H1 (cell line): ENCODE measurements at regions not wholly inside any gene's neighbourhood (a gene's known extent, or its start where the extent isn't known, plus 50 kb on each side); places are given as distances from the start of the nearest gene placed in this dataset.

Experiments
- CTCF ChIA-PET: fragments of 300-600 bp; sonication (Branson Sonifier 250); formaldehyde crosslinking; loops from one replicate; lab custom pipeline; 2021; ENCODE audit not compliant: partially characterized antibody; lab: Charles Lee
- POLR2A ChIA-PET: fragments of 300-600 bp; sonication (Branson Sonifier 250); formaldehyde crosslinking; loops from one replicate; lab custom pipeline; 2021; ENCODE audit warnings: inconsistent platforms; ENCODE audit not compliant: partially characterized antibody; lab: Charles Lee
- DNase-seq, 2 experiments: peaks; one replicate each; pipeline versions ENCODE4 v3.0.0 to v3.0.0-alpha.2; 2010 to 2022; ENCODE audit warnings: low spot score in 2 of 2, low read depth in 1 of 2, mixed read lengths in 1 of 2
- FAIRE-seq: peaks from 2 replicates; lab custom pipeline; 2011; peaks lifted over from hg19 to GRCh38; lab: Jason Lieb, UNC
- H2AFZ ChIP-seq: 2 replicates; pipeline ENCODE4 v1.8.1; 2012; ENCODE audit warnings: low read length, inconsistent platforms
- H2AK5ac ChIP-seq: 2 replicates; pipeline ENCODE4 v1.6.1; 2013; ENCODE audit warnings: low read depth, low read length
- H2BK120ac ChIP-seq: replicated peaks from 2 replicates; pipeline ENCODE3; 2013; ENCODE audit warnings: low read depth, low read length, inconsistent platforms
- H2BK12ac ChIP-seq: 2 replicates; pipeline ENCODE4 v1.6.1; 2013; ENCODE audit warnings: low read depth, low read length
- H2BK15ac ChIP-seq: 2 replicates; pipeline ENCODE4 v1.6.1; 2013; ENCODE audit warnings: low read length
- H2BK20ac ChIP-seq: 2 replicates; pipeline ENCODE4 v1.6.1; 2013; ENCODE audit warnings: low read length
- H2BK5ac ChIP-seq: 2 replicates; pipeline ENCODE4 v1.6.1; 2013; ENCODE audit warnings: low read depth, low read length
- H3K14ac ChIP-seq: 2 replicates; pipeline ENCODE4 v1.6.1; 2013; ENCODE audit warnings: inconsistent platforms; ENCODE audit not compliant: insufficient read length
- H3K18ac ChIP-seq: 2 replicates; pipeline ENCODE4 v1.6.1; 2013; ENCODE audit warnings: low read length; ENCODE audit errors: extremely low read depth
- H3K23ac ChIP-seq: 2 replicates; pipeline ENCODE4 v1.6.1; 2013; ENCODE audit warnings: inconsistent platforms; ENCODE audit not compliant: insufficient read length
- H3K23me2 ChIP-seq: 2 replicates; pipeline ENCODE4 v1.6.1; 2013; ENCODE audit warnings: low read depth, low read length
- H3K27ac ChIP-seq: 2 replicates; pipeline ENCODE4 v1.6.1; 2011; ENCODE audit warnings: low read depth, low read length, inconsistent platforms
- H3K27me3 ChIP-seq, 4 experiments: replicated peaks in 1 of 4; 1 replicate in 1 of 4; 2 replicates in 3 of 4; pipeline versions ENCODE4 v1.6.1 to v1.8.1; 2011 to 2013; ENCODE audit warnings: low read length in 3 of 4, mild to moderate bottlenecking in 3 of 4, inconsistent platforms in 2 of 4, mixed read lengths in 2 of 4, moderate library complexity in 1 of 4; ENCODE audit not compliant: control insufficient read depth in 3 of 4, insufficient read depth in 3 of 4; ENCODE audit errors: extremely low read depth in 1 of 4
- H3K36me3 ChIP-seq, 4 experiments: 2 replicates each; pipeline versions ENCODE4 v1.6.1 to v1.8.1; 2011 to 2013; ENCODE audit warnings: mild to moderate bottlenecking in 4 of 4, low read length in 3 of 4, moderate library complexity in 2 of 4, control low read depth in 1 of 4, inconsistent platforms in 1 of 4; ENCODE audit not compliant: insufficient read depth in 4 of 4, control insufficient read depth in 2 of 4
- H3K4ac ChIP-seq: replicated peaks from 2 replicates; pipeline ENCODE3; 2013; ENCODE audit warnings: low read length, low read depth, mixed read lengths, inconsistent platforms; ENCODE audit not compliant: insufficient read length
- H3K4me1 ChIP-seq, 4 experiments: replicated peaks in 1 of 4; 1 replicate in 1 of 4; 2 replicates in 3 of 4; pipeline versions ENCODE4 v1.6.1 to v1.8.1; 2011 to 2013; ENCODE audit warnings: low read length in 3 of 4, inconsistent platforms in 2 of 4, mixed read lengths in 1 of 4; ENCODE audit not compliant: insufficient read depth in 4 of 4, control insufficient read depth in 3 of 4
- H3K4me2 ChIP-seq, 2 experiments: 2 replicates each; pipeline versions ENCODE4 v1.6.1 to v1.8.1; 2011 to 2013; ENCODE audit warnings: low read depth in 2 of 2, low read length in 2 of 2, control low read depth in 1 of 2, inconsistent platforms in 1 of 2, mild to moderate bottlenecking in 1 of 2; ENCODE audit not compliant: insufficient read depth in 1 of 2
- H3K4me3 ChIP-seq, 4 experiments: fragments of 200-600, 300-600 bp in 1 of 4; sonication (generic), shearing (Covaris generic), sonication (Bioruptor Twin) in 1 of 4; 2 replicates each; pipeline versions ENCODE4 v1.5.1 to v1.8.1; 2011 to 2016; ENCODE audit warnings: low read length in 4 of 4, low read depth in 3 of 4, control low read depth in 2 of 4, inconsistent platforms in 2 of 4, mild to moderate bottlenecking in 2 of 4, mixed read lengths in 1 of 4, moderate library complexity in 1 of 4; ENCODE audit not compliant: insufficient read depth in 2 of 4; ENCODE audit errors: extremely low read depth in 1 of 4
- H3K56ac ChIP-seq: replicated peaks from 2 replicates; pipeline ENCODE3; 2013; ENCODE audit warnings: low read depth, mild to moderate bottlenecking, mixed read lengths, low read length, inconsistent platforms; ENCODE audit not compliant: insufficient read length
- H3K79me1 ChIP-seq: 2 replicates; pipeline ENCODE4 v1.6.1; 2013; ENCODE audit warnings: low read depth, low read length, control low read depth
- H3K79me2 ChIP-seq, 2 experiments: 2 replicates each; pipeline versions ENCODE4 v1.6.1 to v1.8.1; 2012 to 2013; ENCODE audit warnings: low read length in 2 of 2, mild to moderate bottlenecking in 2 of 2, inconsistent platforms in 1 of 2; ENCODE audit not compliant: insufficient read depth in 2 of 2, control insufficient read depth in 1 of 2
- H3K9ac ChIP-seq, 4 experiments: replicated peaks in 1 of 4; 1 replicate in 1 of 4; 2 replicates in 3 of 4; pipeline versions ENCODE4 v1.6.1 to v1.8.1; 2011 to 2013; ENCODE audit warnings: low read depth in 3 of 4, low read length in 3 of 4, control low read depth in 2 of 4, mild to moderate bottlenecking in 2 of 4, moderate library complexity in 2 of 4, inconsistent platforms in 1 of 4; ENCODE audit errors: extremely low read depth in 1 of 4
- H3K9me3 ChIP-seq, 2 experiments: 2 replicates each; pipeline versions ENCODE4 v1.6.1 to v1.8.1; 2012 to 2013; ENCODE audit warnings: mild to moderate bottlenecking in 2 of 2, moderate library complexity in 2 of 2, control low read depth in 1 of 2, inconsistent platforms in 1 of 2, low read depth in 1 of 2, low read length in 1 of 2, mixed read lengths in 1 of 2; ENCODE audit not compliant: insufficient read depth in 2 of 2
- H4K20me1 ChIP-seq, 2 experiments: replicated peaks in 1 of 2; 2 replicates each; pipeline versions ENCODE3 to v1.8.1; 2011 to 2013; ENCODE audit warnings: inconsistent platforms in 2 of 2, low read length in 2 of 2, mild to moderate bottlenecking in 1 of 2; ENCODE audit not compliant: insufficient read depth in 2 of 2, control insufficient read depth in 1 of 2
- H4K5ac ChIP-seq: 2 replicates; pipeline ENCODE4 v1.6.1; 2013; ENCODE audit warnings: low read length, low read depth, mixed read lengths, inconsistent platforms; ENCODE audit not compliant: insufficient read length
- H4K8ac ChIP-seq: 2 replicates; pipeline ENCODE4 v1.8.0; 2013; ENCODE audit warnings: mild to moderate bottlenecking, moderate library complexity, low read length, inconsistent platforms; ENCODE audit not compliant: insufficient read depth; ENCODE audit errors: extremely low read depth
- H4K91ac ChIP-seq: replicated peaks from 2 replicates; pipeline ENCODE3; 2013; ENCODE audit warnings: low read length, mixed read lengths, inconsistent platforms; ENCODE audit not compliant: insufficient read length
- EZH2 ChIP-seq: fragments of 200-600 bp; sonication (generic); IDR thresholded peaks from 2 replicates; pipeline ENCODE4 v1.7.1; 2012; ENCODE audit warnings: low read depth, mild to moderate bottlenecking, moderate library complexity, low read length, inconsistent platforms; ENCODE audit not compliant: severe bottlenecking
- FOSL1 ChIP-seq: IDR thresholded peaks from 2 replicates; pipeline ENCODE4 v1.6.1; 2011; ENCODE audit warnings: mild to moderate bottlenecking, low read depth, low read length, moderate library complexity; ENCODE audit not compliant: insufficient read depth
- GTF2F1 ChIP-seq: IDR thresholded peaks from 2 replicates; pipeline ENCODE4 v1.6.1; 2012; ENCODE audit warnings: low read depth, low read length, improper control_type of control experiment, borderline replicate concordance
- NANOG ChIP-seq: IDR thresholded peaks from 2 replicates; pipeline ENCODE4 v1.6.1; 2011; ENCODE audit warnings: low read length, low read depth, mild to moderate bottlenecking, inconsistent platforms; ENCODE audit not compliant: insufficient read depth, poor library complexity, severe bottlenecking
- RAD21 ChIP-seq, 2 experiments: IDR thresholded peaks in 1 of 2; conservative IDR thresholded peaks in 1 of 2; 2 replicates each; pipeline ENCODE4 v1.6.1; 2011; ENCODE audit warnings: low read depth in 2 of 2, low read length in 2 of 2, improper control_type of control experiment in 1 of 2, inconsistent platforms in 1 of 2, mild to moderate bottlenecking in 1 of 2, moderate library complexity in 1 of 2
- RNF2 ChIP-seq: fragments of 200-900, 300-1000 bp; sonication (generic); IDR thresholded peaks from 2 replicates; pipeline ENCODE4 v1.7.1; 2016; ENCODE audit warnings: borderline replicate concordance, low read depth, mild to moderate bottlenecking, antibody characterized with exemption, low read length; ENCODE audit not compliant: poor library complexity, severe bottlenecking; ENCODE audit errors: missing control alignments
- SUZ12 ChIP-seq: fragments of 200-600 bp; sonication (generic); IDR thresholded peaks from 2 replicates; pipeline ENCODE4 v1.6.1; 2012; ENCODE audit warnings: mild to moderate bottlenecking, inconsistent platforms, low read length, moderate library complexity, mixed read lengths
- TAF1 ChIP-seq: IDR thresholded peaks from 2 replicates; pipeline ENCODE4 v1.6.1; 2011; ENCODE audit warnings: mild to moderate bottlenecking, low read depth, low read length
- TBP ChIP-seq: IDR thresholded peaks from 2 replicates; pipeline ENCODE4 v1.6.1; 2011; ENCODE audit warnings: low read depth, low read length, improper control_type of control experiment
- TCF12 ChIP-seq: IDR thresholded peaks from 2 replicates; pipeline ENCODE4 v1.6.1; 2011; ENCODE audit warnings: low read depth, mild to moderate bottlenecking, low read length
- WGBS, 2 experiments: shearing (Covaris generic) in 1 of 2; methylation state at CpG; one replicate each; pipeline versions ENCODE4 v1.1.6 to v1.1.7; 2013 to 2015; ENCODE audit warnings: low lambda C conversion rate in 2 of 2, mixed read lengths in 2 of 2, inconsistent platforms in 1 of 2, low coverage in 1 of 2, missing lambda C conversion rate in 1 of 2; ENCODE audit not compliant: insufficient replicate concordance in 2 of 2, insufficient coverage in 1 of 2, insufficient read length in 1 of 2; ENCODE audit errors: extremely low coverage in 1 of 2, missing lambda C conversion rate in 1 of 2; 5-methylcytosine and 5-hydroxymethylcytosine counted together

DNA sequence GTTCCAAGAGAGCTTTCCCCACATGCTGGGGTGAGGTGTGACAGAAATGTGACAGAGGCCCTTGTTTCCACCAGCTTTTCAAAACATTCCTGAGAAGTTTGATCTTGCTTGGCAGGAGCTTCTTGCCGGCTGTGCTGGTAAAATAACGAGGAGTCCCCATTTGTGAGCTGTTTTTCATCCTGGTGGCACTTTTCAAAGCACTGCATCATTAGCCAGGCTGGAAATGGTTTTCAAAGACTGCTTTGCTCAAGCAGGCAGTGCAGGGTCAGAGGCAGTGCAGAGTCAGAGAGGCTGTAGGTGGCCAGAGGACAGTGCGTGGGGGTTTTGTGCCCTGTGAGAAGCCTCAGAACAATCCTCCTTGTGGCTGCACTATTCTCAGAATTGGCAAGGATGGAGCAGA, 75.8 kb upstream of the KCNA3 start:
- H3K4me3 ChIP-seq, result no peak overlapping the region
- no peaks in the 10 kb centered on the region for H3K79me1 ChIP-seq
- no peak overlapping the region for H4K91ac ChIP-seq
- CTCF ChIA-PET, result interaction anchor here (0.6 to 5.7 kb wide), 7 partner anchors 8 to 280 kb away, joined by 3 to 43 read pairs (median 3); no protein-coding TSS in a partner anchor
- no peak overlapping the region for H2BK12ac ChIP-seq
- TF ChIP-seq TAF1 (no peak), TCF12 (no peak), NANOG (no peak), TBP (no peak), RAD21 (IDR thresholded peaks at IDR 0.05 in 1 of 2, conservative IDR thresholded peaks at IDR 0.05 in 1 of 2; ENCODE audit: low read depth in 2 of 2, low read length in 2 of 2) (no peak), FOSL1 (no peak), RNF2 (no peak), SUZ12 (no peak), EZH2 (no peak), GTF2F1 (no peak)
- H3K23ac ChIP-seq, result no peak overlapping the region
- no peaks in the 10 kb centered on the region for H4K20me1 ChIP-seq
- H4K5ac ChIP-seq, result no peak overlapping the region
- no peak overlapping the region for H2BK20ac ChIP-seq
- 84% methylated on average over 3 of the region's 3 CpGs; no CpG with 5 or more reads in 1 of the 2 experiments for WGBS, 2 experiments
- no peak for DNase-seq
- no peak overlapping the region for H2AFZ ChIP-seq
- H3K27me3 ChIP-seq, result no peaks in the 10 kb centered on the region; a peak in 1 of 7 replicates
- no peak overlapping the region for H3K4me2 ChIP-seq
- H3K9me3 ChIP-seq, result no peaks in the 10 kb centered on the region
- no peak overlapping the region; the same call in 1 of the 2 replicates for H3K18ac ChIP-seq
- H3K23me2 ChIP-seq, result no peaks in the 10 kb centered on the region; the same call in 1 of the 2 replicates
- peak overlapping the region; percentile 95; the same call in 1 of the 2 replicates for H2BK15ac ChIP-seq
- no peak overlapping the region for H3K9ac ChIP-seq
- H3K4me1 ChIP-seq, result peaks cover 0 to 24% (median 19%) of the 10 kb centered on the region in 4 experiments; a peak in 5 of 7 replicates
- no peak overlapping the region for H3K27ac ChIP-seq
- no peaks in the 10 kb centered on the region for H3K36me3 ChIP-seq
- no peak overlapping the region for H2AK5ac ChIP-seq
- no peaks in the 10 kb centered on the region for H3K79me2 ChIP-seq
- no peak overlapping the region for H4K8ac ChIP-seq
- FAIRE-seq, result no peak
- POLR2A ChIA-PET, result no interaction called here
- H3K14ac ChIP-seq, result no peak overlapping the region
- peak overlapping the region; percentile 57 for H2BK120ac ChIP-seq
- peak overlapping the region; percentile 62; the same call in 1 of the 2 replicates for H2BK5ac ChIP-seq
- H3K4ac ChIP-seq, result no peak overlapping the region
- no peak overlapping the region for H3K56ac ChIP-seq
